Stimulated activated CD4-positive, alpha-beta T cell treated with anti-CD3 and anti-CD28 coated beads, Interleukin-12 subunit alpha, Interleukin-12 subunit beta, amount 100 ng/mL, for 48 hours (primary cell): ENCODE measurements at regions not wholly inside any gene's neighbourhood (a gene's known extent, or its start where the extent isn't known, plus 50 kb on each side); places are given as distances from the start of the nearest gene placed in this dataset.

Experiments
- DNase-seq, 3 donors: peaks; one replicate each; pipeline ENCODE4 v3.0.0-alpha.2; 2020; ENCODE audit warnings: low read depth in 2 of 3, low spot score in 1 of 3

DNA sequence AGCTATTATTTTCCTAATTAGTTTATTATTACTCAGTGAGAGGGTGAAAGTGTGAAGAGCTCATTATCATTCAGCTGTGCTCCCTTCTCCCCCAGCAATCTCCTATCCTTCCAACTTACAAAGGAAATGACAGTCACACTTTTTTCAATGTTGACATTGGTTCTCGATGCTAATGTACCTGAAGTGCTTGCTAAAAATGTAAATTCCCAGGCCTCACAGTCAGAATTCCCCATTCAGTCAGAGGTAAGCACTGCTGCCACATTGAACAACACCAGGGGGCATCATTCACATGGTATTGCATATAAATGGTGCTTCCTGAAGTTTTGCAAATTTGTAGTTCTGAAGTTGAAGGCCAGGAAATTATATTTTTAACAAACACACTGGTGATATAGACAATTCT is 132.7 kb upstream of the FOXD3 start:
- DNase-seq: no peak

DNA sequence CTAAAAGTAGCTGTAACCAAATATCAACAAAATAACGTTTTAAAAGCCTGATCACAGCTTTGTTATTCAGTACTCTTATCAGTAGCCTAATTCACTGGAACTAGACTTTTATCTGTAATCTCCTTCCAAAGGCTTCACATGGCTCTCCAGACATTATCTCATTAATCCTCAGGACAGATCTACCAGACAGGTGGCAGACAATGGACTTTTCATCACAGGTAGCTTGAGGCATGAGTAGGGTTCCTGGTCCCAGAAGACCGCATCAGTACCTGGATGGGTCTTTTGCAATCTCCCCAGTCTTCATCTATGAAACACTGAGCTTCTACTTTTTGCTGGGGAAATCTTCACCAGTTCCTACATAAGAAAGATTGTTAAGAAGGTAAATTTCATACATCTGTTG is 132.2 kb upstream of the FOXD3 start:
- DNase-seq: no peak

DNA sequence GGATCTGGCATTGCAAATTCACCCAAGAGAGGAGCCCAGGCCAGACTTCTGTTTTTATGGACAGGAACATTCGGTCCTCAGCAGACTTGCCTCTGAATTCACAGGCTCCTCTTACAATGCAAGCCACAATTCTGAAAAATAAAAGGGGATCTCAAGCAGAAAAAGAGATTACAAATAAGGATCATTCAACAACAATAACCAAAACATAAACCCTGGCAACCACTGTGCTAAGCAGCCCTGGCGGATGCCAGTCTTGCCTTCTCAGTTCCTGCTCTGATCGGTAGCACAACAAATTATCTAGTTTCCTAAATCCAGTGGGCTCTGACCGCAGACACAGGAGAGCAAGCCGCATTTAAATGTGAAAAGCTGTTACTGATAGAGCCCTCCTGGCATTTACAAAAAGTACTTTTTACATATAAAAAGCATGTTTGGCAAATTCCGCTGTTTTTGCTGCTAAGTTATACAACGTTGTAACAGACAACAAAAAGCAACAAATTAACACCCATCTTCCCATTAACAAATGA is 123.4 kb upstream of the FOXD3 start:
- DNase-seq: no peak

DNA sequence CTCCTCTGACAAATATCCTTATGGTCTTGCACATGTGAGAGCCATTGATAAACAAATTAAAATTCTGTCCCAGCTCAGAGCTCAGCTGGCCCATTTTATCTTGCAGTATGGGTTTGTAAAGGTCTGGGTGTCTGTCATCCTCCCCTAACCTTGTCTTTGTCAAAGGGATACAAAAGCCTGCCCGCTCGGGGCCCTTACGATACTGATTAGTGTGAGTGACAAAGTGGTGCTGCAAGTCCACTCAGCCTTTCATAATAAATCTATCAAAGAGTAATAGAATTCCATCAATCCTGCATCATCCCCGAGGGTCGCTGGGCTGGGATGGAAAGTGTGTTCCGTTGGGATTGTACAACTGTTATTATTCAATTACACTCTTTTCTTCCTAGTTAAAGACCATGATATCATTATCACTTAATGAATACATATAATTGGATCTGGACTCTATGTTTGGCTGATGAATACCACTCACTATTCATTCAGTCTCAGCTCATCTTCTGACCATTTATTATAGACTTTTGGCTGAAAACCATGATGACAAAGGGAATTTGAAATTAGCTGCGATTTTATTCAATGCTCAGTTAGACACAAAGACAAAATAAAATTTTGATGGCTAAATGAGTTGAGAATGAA is 122.5 kb upstream of the FOXD3 start:
- DNase-seq: no peak

DNA sequence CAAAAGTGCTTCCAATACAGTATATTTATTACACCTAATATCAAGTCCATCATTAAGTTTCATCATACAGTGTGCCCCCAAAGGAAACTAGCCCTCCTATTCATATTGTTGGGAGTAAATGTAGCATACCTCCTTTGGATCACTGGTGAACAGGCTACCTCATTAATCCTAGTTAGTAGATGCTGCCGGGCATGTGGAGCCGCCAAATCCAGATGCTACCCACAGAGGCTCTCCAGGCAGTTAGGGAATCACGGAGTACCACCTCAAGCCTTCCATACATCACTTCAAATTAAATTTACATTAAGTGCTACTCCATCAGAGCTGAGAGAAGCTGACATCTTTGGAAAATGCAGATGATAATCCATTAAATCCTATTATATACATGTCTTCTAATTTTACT is 121.7 kb upstream of the FOXD3 start:
- no peak for DNase-seq

DNA sequence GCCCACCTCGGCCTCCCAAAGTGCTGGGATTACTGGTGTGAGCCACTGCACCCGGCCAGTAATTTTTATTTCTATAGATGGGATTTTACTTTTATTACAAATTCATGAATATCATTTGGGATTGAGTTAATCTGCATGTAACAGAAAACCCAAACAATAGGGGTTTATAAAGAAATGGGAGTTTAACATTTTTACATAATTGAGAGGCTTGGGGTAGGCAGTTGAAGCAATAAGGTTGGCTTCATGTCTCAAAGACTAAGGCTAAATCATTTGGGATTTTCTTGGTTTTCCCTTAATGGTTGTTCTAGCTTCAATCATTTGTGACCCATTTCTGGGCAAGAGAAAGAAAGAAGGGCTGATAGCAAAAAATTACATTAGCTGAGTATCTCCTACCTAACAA is 118.7 kb upstream of the FOXD3 start:
- no peak for DNase-seq

DNA sequence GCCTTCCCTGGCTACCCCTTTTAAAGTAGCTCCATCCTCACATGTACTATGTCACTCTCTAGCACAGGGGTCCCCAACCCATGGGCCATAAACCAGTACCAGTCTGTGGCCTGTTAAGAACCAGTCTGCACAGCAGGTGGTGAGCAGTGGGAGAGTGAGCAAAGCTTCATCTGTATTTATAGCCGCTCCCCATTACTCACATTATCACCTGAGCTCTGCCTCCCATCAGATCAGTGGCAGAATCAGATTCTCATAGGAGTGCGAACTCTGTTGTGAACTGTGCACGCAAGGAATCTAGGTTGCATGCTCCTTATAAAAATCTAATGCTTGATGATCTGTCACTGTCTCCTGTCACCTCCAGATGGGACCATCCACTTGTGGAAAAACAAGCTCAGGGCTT is 116.6 kb upstream of the FOXD3 start:
- DNase-seq: no peak

DNA sequence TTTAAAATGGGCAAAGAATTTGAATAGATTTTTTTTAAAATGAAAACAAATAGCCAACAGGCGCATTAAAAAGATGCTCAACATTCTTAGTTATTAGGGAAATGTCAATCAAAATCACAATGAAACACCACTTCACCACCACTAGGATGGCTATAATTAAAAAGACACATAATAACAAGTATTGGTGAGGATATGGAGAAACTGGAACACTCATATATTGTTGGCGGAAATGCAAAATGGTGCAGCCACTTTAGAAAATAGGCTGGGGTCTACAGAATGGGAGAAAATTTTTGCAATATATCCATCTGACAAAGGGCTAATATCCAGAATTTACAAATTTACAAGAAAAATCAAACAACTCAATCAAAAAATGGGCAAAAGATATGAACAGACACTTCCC is 107.8 kb upstream of the FOXD3 start:
- DNase-seq: no peak

DNA sequence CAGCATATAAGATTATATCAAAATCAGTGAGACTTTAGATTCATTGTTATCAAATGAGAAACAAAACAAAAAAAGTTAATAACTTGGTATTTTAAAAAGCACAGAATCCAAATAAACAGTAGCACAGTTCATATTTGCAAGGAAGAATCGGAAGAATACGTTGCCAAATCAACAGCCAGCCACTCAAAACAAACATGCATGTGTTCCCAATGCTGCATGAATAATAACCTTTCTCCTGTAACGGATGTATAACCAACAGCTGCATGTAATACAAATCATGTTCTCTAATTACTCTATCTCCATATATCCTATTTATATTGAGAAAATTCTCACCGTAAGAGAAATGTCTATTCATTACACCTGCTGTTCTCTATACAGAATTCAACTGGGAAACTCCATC is 98.9 kb upstream of the FOXD3 start:
- DNase-seq: no peak

DNA sequence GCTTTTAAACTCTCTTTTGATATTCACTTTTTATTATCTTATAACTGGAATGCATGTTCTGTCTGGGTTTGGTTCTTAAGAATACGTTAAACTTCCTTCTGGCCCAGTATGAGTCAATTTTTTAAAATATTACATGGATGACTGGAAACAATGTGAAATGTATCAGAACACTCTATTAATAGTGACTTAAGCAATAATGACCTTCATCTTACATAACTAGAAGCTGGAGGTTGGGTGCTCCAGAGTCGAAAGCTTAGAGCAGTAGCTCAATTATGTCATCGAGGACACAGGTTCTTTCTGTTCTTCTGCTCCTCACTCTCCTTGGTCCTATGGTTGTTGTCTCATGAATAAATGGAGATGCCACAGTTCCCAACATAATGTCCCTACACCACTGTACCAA is 91.6 kb upstream of the FOXD3 start:
- no peak for DNase-seq

DNA sequence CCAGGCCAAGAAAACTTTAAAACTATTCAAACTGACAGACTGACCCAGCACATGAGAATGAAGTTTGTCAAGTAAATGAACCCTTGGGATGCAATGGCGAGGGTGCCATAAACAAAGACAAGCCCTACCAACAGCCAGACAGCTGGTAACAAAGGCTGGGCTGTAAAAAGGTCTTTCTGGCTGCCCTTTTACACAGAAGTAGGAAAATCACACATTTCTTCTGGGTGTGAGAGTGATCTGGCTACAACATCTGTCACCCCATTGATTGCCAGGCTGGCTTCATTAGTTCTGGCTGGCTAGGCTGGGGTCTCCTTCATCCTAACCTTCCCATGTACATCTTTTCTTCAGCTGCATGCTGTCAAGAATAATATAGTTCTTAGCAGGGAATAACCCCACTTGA is 83.6 kb upstream of the FOXD3 start:
- DNase-seq: no peak

DNA sequence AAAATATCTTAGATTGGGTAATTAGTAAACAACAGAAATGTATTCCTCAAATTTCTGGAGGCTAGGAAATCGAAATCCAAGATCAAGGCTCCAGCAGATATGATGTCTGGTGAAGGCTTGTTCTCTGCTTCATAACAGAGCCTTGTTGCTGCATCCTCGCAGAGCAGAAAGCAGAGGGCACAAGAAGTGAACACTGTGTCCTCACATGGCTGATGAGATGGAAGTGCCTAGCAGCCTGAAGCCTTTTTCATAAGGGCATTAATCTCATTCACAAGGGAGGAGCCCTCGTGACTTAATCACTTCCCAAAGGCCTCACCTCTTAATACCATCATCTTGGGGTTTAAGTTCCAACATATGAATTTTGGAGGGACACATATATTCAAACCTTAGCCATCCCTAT is 77.2 kb upstream of the FOXD3 start:
- no peak for DNase-seq

DNA sequence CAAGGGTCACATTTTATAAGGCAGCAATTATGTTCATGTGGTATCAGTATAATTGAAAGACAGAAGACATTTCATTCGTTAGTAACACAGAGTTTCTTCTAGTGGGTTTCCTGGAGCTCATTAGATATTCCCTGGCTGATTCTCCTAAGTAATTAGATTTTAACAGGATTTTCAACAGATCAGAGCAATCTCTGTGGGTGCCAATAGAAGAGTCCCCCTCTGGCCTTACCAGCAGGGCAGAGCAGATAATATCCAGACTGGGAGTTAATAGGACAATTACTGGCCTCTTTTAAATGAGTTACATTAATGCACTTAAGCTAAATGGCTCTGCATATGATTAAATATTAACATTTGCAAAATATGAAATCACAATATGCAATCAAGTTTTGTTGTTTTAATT is 74.2 kb upstream of the FOXD3 start:
- no peak for DNase-seq

DNA sequence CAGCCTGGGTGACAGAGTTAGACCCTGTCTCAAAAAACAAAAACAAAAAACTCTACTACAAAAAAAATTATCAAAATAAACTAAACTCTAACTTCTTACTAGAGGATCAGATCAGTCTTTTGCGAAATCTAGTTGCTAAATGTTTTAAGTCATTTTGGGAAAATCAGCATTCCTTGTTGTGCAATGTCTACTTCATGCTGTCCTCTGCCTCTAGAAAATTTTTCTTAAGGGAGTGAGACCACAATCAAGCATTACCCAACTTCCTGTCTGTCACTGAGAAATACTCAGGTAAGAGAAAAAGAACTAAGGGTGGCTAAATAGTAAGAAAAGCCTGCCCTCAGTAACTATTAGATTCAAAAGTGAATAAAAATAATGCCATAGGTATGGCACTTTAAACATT is 67.2 kb upstream of the FOXD3 start:
- DNase-seq: no peak

DNA sequence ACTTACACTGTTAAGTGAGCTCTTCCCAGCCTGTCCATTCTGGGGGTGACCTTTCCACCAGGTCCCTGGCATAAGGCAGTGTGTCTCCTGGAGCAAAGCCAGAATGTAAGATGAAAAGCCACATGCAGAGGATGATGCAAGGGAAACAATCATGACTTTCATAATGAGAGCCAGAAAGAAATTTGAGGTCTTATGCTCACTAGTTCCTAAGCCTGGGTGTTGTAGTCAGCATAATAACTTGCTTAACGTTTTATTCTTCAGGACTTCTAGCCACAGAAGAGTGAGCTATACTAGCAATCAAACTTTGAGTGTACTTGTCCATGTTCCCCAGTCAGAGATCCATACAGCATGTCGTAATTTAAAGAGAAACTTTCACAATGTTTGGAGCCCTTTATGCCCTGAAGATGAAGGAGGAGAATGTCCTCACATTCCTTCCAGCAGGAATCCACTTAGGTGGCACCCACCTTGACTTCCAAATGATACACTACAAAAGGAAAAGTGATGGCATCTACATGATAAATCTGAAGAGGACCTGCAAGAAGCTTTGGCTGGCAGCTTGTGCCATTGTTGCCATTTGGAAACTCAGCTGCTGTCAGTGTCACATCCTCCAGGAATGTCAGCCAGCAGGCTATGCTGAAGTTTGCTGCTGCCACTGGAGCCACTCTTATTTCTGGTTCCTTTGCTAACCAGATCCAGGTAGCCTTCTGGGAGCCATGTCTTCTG is 60.5 kb upstream of the FOXD3 start:
- no peak for DNase-seq

DNA sequence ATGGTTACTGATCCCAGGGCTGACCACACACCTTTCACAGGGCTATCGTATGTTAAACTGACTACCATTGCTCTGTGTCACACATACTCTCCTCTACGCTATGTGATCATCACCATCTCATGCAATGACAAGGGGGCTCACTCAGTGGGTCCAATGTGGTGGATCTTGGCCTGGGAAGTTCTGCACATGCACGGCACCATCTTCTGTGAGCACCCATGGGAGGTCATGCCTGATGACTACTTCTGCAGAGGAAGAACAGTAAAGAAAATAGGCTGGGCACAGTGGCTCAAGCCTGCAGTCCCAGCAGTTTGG is 60.0 kb upstream of the FOXD3 start:
- DNase-seq: no peak

DNA sequence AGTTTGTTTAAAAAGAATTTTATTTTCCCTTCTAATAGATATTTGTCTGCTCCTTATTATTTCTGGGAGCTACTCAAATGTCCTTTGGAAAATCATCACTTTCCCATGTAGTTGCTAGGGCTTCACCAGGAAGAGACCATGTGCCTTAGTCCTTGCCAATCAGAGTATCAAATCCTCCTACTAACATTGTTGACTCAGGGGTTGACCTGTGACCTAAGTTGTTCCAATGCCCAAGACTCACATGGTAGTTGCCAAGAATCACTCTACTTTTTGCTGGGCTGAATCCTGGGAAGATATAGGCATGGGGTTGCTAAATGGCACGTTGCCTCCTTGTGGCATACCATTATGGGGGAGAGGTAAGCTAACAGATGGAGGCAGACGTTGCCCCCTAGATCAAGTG is 58.2 kb upstream of the FOXD3 start:
- DNase-seq: no peak

DNA sequence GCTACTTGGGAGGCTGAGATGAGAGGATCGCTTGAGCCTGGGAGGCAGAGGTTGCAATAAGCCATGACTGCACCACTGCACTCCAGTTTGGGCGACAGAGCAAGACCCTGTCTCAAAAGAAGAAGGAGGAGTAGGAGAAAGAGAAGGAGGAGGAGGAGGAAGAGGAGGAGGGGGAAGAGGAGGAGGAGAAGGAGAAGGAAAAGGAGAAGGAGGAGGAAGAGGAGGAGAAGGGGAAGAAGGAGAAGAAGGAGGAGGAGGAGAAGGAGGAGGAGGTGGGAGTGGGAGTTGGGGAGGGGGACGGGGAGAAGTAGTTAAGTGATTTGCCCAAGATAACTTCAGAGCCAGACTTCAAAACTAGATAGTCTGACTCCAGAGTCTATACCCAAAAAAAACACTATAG is 55.5 kb upstream of the FOXD3 start:
- no peak for DNase-seq

DNA sequence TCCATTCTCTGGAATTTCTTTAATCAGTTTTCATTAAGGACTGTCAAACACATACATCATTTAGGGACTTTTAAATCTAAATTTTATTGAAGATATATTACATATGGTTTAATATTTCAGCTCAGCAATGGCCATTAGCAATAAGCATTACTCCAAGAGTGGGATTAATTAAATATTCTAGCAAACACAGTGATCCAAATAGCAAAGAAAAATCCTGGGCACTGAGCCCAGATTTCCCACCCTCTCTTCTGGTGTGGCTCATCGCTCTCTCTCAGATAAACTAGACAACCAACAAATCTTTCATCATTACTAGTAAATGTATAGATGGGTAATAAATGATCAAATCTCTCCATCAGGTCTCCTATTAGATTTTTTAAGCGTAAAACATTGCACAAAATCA is 53.5 kb upstream of the FOXD3 start:
- no peak for DNase-seq

DNA sequence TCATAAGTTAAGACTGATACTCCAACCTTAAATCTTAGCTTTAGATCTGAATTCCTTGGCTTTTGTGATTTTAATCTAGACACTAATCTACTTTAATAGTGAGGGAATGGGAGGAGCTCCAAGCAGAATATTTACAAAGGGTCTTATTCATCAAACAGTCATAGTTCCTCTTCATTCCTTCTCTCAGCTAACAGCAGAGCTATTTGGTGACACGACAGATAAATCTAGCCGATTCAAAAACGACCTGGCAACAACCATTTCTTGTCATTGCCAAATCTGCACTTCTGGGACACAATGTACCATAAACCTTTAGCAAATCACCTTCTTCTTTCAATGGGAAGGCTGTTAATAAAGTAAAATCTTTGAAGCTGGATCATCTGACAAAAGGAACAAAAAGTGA is 52.8 kb upstream of the FOXD3 start:
- no peak for DNase-seq
